Esophagus muscularis mucosa (tissue), 4 donors: ENCODE measurements at regions not wholly inside any gene's neighbourhood (a gene's known extent, or its start where the extent isn't known, plus 50 kb on each side); places are given as distances from the start of the nearest gene placed in this dataset.

Experiments
- DNase-seq: peaks from one replicate; pipeline ENCODE4 v3.0.0-alpha.2; 2017; ENCODE audit errors: extremely low spot score
- H3K27ac ChIP-seq, 4 donors: fragments of 200-600 bp; sonication (generic); replicated peaks in 1 of 4; 1 replicate in 3 of 4; 2 replicates in 1 of 4; pipeline ENCODE4 v1.5.1; 2016 to 2019; ENCODE audit warnings: mild to moderate bottlenecking in 1 of 4
- H3K27me3 ChIP-seq, 4 donors: fragments of 200-600 bp; sonication (generic); one replicate each; pipeline versions ENCODE4 v1.5.1 to v1.6.0; 2016 to 2019
- H3K36me3 ChIP-seq, 4 donors: fragments of 200-600 bp; sonication (generic); one replicate each; pipeline ENCODE4 v1.5.1; 2016 to 2019
- H3K4me1 ChIP-seq, 4 donors: fragments of 200-600 bp; sonication (generic); one replicate each; pipeline ENCODE4 v1.5.1; 2016 to 2019
- H3K4me3 ChIP-seq, 4 donors: fragments of 200-600 bp; sonication (generic); 1 replicate in 2 of 4; 2 replicates in 2 of 4; pipeline ENCODE4 v1.5.1; 2016 to 2019; ENCODE audit warnings: mild to moderate bottlenecking in 4 of 4, moderate library complexity in 1 of 4
- H3K9me3 ChIP-seq, 4 donors: fragments of 200-600 bp; sonication (generic); 1 replicate in 3 of 4; 2 replicates in 1 of 4; pipeline ENCODE4 v1.5.1; 2016 to 2019
- EP300 ChIP-seq: sonication (generic); formaldehyde crosslinking; IDR thresholded peaks from one replicate; pipeline ENCODE4 v1.6.1; 2017; ENCODE audit warnings: antibody characterized with exemption
- POLR2A ChIP-seq: fragments of 450-650 bp; IDR thresholded peaks from one replicate; pipeline ENCODE4 v1.6.1; 2017; ENCODE audit warnings: antibody characterized with exemption, moderate library complexity, mild to moderate bottlenecking, low read depth
- POLR2AphosphoS5 ChIP-seq, 2 donors: sonication (generic); formaldehyde crosslinking; IDR thresholded peaks; one replicate each; pipeline ENCODE4 v1.6.1; 2017; ENCODE audit warnings: antibody characterized with exemption in 2 of 2
- WGBS: methylation state at CpG from one replicate; pipeline ENCODE4 v1.1.5; 2018; 5-methylcytosine and 5-hydroxymethylcytosine counted together
- intact Hi-C: fragments of 100-400 bp; cut with DNase I; formaldehyde crosslinking; loops from one replicate; pipeline ENCODE4 v1.15.1; 2023
- TF ChIP-seq, protein P1 (sequence below), 3 experiments: fragments of 200-600 bp in 2 of 3; fragments of 450-650 bp in 1 of 3; sonication (generic) in 2 of 3; IDR thresholded peaks; one replicate each; pipeline ENCODE4 v1.5.1; 2017 to 2019; ENCODE audit warnings: antibody characterized with exemption in 3 of 3, mild to moderate bottlenecking in 2 of 3, moderate library complexity in 1 of 3

DNA sequence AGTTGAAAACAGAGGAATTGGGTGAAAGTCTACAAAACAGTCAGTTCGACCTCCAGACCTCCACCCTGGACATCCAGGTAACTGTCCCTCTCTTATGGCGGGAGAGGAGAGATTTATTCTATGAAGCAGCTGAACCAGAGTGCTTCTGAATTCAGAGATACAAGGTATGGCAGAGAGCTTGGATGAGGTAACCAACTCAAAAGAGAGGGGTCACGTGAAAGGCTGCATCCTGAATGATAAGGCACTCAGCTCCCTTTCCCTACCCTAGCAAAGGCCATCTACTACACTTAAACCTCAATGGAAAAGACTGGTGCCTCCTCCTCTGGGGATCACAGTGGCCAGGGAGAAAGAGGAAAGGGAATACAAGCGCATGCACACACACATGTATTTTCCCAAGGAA is 88.4 kb upstream of the KCNA3 start:
- WGBS = 80% methylated on average over 4 of the region's 4 CpGs

GRCh38 chr1:110760321-110760720 is 85.6 kb upstream of the KCNA3 start:
- intact Hi-C loops = no loop called here
- H3K9me3 ChIP-seq = no peaks in the 10 kb centered on the region
- no peaks in the 10 kb centered on the region for H3K4me1 ChIP-seq
- H3K4me3 ChIP-seq = no peak overlapping the region
- DNase-seq = no peak
- no peak overlapping the region for H3K27ac ChIP-seq
- H3K27me3 ChIP-seq = peaks cover 0 to 55% (median 2%) of the 10 kb centered on the region in 4 donors
- WGBS = 50% methylated on average over 2 of the region's 2 CpGs
- TF ChIP-seq, protein P1, sequence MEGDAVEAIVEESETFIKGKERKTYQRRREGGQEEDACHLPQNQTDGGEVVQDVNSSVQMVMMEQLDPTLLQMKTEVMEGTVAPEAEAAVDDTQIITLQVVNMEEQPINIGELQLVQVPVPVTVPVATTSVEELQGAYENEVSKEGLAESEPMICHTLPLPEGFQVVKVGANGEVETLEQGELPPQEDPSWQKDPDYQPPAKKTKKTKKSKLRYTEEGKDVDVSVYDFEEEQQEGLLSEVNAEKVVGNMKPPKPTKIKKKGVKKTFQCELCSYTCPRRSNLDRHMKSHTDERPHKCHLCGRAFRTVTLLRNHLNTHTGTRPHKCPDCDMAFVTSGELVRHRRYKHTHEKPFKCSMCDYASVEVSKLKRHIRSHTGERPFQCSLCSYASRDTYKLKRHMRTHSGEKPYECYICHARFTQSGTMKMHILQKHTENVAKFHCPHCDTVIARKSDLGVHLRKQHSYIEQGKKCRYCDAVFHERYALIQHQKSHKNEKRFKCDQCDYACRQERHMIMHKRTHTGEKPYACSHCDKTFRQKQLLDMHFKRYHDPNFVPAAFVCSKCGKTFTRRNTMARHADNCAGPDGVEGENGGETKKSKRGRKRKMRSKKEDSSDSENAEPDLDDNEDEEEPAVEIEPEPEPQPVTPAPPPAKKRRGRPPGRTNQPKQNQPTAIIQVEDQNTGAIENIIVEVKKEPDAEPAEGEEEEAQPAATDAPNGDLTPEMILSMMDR (IDR thresholded peaks at IDR 0.05) = no peak
- no peak for TF ChIP-seq POLR2A
- no peak for TF ChIP-seq POLR2AphosphoS5 (IDR thresholded peaks at IDR 0.05)
- no peak for TF ChIP-seq EP300
- H3K36me3 ChIP-seq = no peaks in the 10 kb centered on the region

More for the DNA sequence above, 88.4 kb upstream of the KCNA3 start:
- no peaks in the 10 kb centered on the region for H3K9me3 ChIP-seq
- no peak overlapping the region for H3K27ac ChIP-seq
- H3K27me3 ChIP-seq = peaks cover 0 to 46% (median 1%) of the 10 kb centered on the region in 4 donors
- intact Hi-C loops = no loop called here
- no peaks in the 10 kb centered on the region for H3K36me3 ChIP-seq
- DNase-seq = no peak
- H3K4me3 ChIP-seq = no peak overlapping the region
- H3K4me1 ChIP-seq = no peaks in the 10 kb centered on the region
- TF ChIP-seq EP300 (no peak), POLR2A (no peak), POLR2AphosphoS5 (IDR thresholded peaks at IDR 0.05) (no peak)
- TF ChIP-seq, protein P1 (IDR thresholded peaks at IDR 0.05) = no peak

DNA sequence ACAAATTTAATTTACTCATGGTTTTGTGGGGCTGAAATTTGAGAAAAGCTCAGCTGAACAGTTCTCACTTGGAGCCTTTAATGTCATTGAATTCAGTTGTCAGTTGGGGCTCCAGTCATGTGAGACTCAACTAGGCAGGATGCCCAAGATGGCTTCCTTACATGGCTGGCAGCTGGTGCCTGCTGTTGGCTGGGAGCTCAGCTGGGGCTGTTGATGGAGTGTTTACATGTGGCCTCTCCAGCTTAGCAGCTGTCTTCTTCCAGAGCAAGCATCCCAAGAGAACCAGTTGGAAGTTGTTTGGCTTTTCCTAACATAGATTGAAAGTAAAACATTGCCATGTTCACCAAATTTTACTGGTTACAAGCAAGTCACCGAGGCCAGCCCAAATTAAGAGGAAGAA is 81.8 kb upstream of the KCNA3 start:
- Histone ChIP-seq H3K4me1 (no peaks in the 10 kb centered on the region), H3K36me3 (no peaks in the 10 kb centered on the region), H3K9me3 (no peaks in the 10 kb centered on the region), H3K27me3 (peaks cover 0 to 35% (median 2%) of the 10 kb centered on the region in 4 donors), H3K4me3 (no peak overlapping the region), H3K27ac (no peak overlapping the region)
- WGBS = 85% methylated on average over 1 of the region's 1 CpG
- peak; percentile 77 for DNase-seq
- TF ChIP-seq, protein P1 (IDR thresholded peaks at IDR 0.05) = no peak
- TF ChIP-seq POLR2A (no peak), POLR2AphosphoS5 (IDR thresholded peaks at IDR 0.05) (no peak), EP300 (no peak)
- intact Hi-C loops = no loop called here

DNA sequence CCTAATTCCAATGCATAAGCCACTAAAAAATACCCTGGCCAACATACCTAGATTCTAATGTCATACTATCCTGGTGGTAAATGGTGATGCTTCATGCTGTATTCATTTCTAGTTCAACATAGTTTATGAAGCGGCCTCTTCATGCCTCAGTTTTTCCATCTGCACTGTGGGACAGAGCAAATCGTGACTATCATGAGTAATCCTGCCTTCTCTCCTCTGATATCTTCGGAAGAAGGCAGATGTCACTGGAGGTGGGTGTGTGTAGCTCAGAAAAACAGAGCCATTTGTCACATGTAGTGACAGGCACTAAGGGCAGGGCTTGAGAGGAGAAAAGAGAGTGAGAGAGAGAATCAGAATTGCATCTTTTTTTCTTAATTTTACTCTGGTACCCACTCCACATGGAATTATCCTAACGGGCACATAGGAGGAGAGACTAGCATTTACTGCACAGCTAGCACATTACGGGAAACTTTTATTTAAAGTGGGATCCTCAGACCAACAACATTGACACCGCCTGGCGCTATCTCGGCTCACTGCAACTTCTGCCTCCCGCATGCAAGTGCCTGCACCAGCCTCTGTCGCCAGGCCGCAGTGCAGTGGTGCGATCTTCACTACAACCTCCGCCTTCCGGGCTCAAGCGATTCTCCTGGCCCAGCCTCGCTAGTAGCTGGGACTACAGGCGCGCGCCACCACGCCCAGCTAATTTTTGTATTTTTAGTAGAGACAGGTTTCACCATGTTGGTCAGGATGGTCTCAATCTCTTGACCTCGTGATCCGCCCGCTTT is 78.4 kb upstream of the KCNA3 start:
- TF ChIP-seq, protein P1 (IDR thresholded peaks at IDR 0.05) = no peak
- TF ChIP-seq EP300 (no peak), POLR2A (no peak), POLR2AphosphoS5 (IDR thresholded peaks at IDR 0.05) (no peak)
- no peak for DNase-seq
- peaks cover 0 to 31% (median under 1%) of the 10 kb centered on the region in 4 donors for H3K27me3 ChIP-seq
- no peaks in the 10 kb centered on the region for H3K36me3 ChIP-seq
- WGBS = 86% methylated on average over 21 of the region's 23 CpGs
- H3K4me3 ChIP-seq = no peak overlapping the region
- intact Hi-C loops = no loop called here
- no peak overlapping the region for H3K27ac ChIP-seq
- no peaks in the 10 kb centered on the region for H3K9me3 ChIP-seq
- peaks cover 0 to 15% (median 0%) of the 10 kb centered on the region in 4 donors for H3K4me1 ChIP-seq
